ENCODE measurements at regions not wholly inside any gene's neighbourhood (a gene's known extent, or its start where the extent isn't known, plus 50 kb on each side); places are given as distances from the start of the nearest gene placed in this dataset.

GRCh38 chr5:128774605-128775004, 190.7 kb upstream of the SLC27A6 start:
- DNase-seq (no peak), ATAC-seq (no peak)

GRCh38 chr5:128775558-128775957, 189.7 kb upstream of the SLC27A6 start:
- ATAC-seq (no peak), DNase-seq (no peak)
- intact Hi-C loops (cut with DNase I) = no loop called here

More at GRCh38 chr5:128774605-128775004, 190.7 kb upstream of the SLC27A6 start:
- intact Hi-C loops (cut with DNase I) = no loop called here

DNA sequence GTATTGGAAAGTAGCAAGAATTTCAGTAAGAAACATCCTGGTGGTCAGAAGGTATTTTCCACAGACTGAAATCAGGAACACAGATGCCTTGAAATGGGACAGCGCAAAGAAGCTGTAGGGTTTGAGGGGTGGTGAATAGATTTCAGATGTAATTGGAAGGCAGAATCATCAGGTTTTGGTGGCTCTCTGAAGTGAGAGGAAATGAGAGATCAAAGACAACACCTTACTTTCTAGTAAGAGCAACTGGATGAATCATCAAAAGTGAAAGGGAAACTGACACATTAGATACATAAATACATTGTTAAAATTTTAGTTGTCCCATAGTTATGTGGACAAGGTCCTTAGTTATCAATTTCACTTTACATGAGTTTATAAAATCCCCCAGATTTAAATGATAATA, 188.2 kb upstream of the SLC27A6 start:
- ATAC-seq (no peak), DNase-seq (no peak)
- intact Hi-C loops (cut with DNase I) = no loop called here

DNA sequence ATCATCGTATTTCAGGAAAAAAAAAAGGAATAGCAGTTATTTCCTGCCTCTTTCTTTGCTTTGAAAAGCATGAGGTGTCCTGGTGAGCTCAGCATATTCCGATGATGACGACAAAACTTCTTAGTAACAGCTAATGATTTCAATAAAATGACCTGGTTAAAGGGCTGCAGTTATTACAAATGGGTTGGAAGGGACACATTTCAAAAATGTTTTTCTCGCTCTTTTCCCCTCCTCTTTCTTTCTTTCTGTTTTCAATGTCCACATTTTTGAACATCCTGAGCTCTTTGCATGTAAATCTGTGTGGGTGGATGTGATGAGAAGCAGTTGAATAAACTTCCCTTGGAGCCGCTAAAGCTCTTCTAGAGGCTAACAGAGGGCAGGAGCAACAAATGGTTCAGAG, 186.8 kb upstream of the SLC27A6 start:
- ATAC-seq = no peak
- intact Hi-C loops (cut with DNase I) = no loop called here
- DNase-seq = no peak

DNA sequence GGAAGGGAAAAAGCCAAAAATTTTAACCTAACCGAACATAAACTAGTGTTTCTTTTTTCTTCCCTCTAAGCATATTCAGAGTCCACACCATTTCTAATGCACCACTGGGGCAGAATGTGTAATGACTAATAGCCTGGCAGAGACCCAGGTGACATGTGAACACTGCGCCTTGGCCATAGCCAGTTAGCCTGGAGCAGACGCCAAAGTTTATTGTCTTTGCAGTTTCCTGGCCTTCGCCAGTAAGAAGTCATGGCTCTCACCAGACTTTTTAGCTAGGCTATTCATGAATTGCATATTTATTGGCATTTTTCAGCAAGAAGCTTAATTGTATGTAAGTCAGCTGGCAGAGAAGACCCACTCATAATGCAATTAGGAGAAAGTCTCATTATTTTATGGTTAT, 182.8 kb upstream of the SLC27A6 start:
- intact Hi-C loops (cut with DNase I) = no loop called here
- ATAC-seq (peak; percentile 88 to 98), DNase-seq (peak; percentile 67)

DNA sequence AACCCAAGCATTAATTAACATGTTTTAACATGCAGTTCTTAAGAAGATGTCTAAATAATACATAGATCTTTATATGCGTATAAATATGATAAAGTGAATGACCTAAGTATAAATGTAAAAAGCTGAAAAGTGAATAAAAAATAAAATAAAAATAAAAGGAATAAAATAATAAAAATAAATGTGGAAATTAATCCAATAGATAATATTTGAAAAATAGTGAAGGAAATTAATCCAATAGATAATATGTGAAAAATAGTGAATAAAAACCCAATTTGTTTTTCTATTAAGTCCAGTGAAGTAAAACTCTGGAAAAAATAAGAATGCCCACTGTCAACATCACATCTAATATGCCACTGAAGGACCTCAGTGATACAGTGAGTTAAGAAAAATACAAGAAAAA, 180.6 kb upstream of the SLC27A6 start:
- no peak for ATAC-seq
- no peak for DNase-seq
- intact Hi-C loops (cut with DNase I) = no loop called here

DNA sequence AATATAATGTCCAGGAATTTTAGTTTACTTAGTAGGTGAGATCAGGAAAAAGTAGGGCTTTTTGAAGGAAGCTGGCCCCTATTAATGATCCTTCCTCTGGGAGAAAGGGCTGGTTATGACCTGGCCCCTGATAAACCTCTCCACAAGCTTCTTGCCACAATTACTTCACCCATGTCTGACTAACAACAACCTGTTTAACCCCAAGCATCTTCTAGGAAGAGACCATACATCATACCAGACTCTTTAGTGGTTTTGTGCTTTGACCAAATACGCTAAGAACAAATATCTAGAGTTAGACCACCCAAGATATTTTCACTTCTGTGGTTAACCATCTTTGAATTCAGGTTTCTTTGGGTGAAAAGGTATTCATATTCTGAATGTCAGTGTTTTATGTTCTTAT, 174.0 kb upstream of the SLC27A6 start:
- intact Hi-C loops (cut with DNase I) = no loop called here
- DNase-seq (no peak), ATAC-seq (no peak)

GRCh38 chr5:128796506-128796905, 168.8 kb upstream of the SLC27A6 start:
- ATAC-seq (no peak), DNase-seq (no peak)
- intact Hi-C loops (cut with DNase I) = no loop called here

- no peak for DNase-seq
- no peak for ATAC-seq
- intact Hi-C loops (cut with DNase I) = no loop called here
These were observed 166.4 kb upstream of the SLC27A6 start for GRCh38 chr5:128798871-128799270.

DNA sequence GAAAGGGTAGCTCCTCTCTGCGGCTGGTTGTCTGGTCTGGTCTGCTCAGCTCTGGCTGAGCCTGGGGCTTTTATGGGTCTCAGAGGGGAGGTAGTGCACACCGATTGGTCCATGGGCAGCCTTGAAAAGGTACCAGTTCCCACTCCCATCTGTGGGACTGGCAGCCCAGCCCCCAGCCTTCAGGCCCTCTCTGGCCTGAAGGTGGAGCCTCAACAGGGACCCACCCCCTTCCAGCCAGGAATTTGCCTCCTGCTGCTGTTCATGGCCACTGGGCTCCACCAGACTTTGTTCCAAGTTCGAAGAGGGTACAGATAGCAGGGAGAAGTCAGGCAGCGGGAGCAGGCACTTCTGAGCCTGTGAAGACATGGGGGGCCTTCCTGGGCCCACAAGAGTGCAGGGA, 165.3 kb upstream of the SLC27A6 start:
- intact Hi-C loops (cut with DNase I) = no loop called here
- no peak for DNase-seq
- no peak for ATAC-seq

GRCh38 chr5:128800377-128800776, 164.9 kb upstream of the SLC27A6 start:
- DNase-seq (no peak), ATAC-seq (no peak)

GRCh38 chr5:128813317-128814070, 151.8 kb upstream of the SLC27A6 start:
- intact Hi-C loops (cut with DNase I) = no loop called here
- ATAC-seq (no peak), DNase-seq (no peak)

More at GRCh38 chr5:128800377-128800776, 164.9 kb upstream of the SLC27A6 start:
- intact Hi-C loops (cut with DNase I) = no loop called here

DNA sequence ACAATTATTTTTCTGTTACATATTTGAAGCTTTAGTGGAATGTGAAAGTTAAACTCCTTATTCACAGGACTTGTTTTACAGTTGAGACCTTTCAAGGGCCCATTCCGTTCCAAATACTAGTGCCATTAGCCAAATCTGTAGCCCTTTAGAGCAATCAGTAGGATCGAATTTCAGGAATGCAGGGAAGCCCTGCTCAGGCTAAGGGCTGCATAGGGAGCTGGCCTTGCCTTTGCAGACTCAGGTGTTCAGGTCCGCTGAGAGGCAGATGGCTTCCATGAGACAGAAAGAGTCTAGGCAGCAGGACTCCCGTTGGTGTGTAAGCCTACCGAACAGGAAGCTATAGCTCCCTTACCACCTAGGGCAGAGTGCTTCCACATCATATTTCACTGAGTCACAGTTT, 150.1 kb upstream of the SLC27A6 start:
- no peak for ATAC-seq
- DNase-seq = no peak
- intact Hi-C loops (cut with DNase I) = no loop called here

- intact Hi-C loops (cut with DNase I) = no loop called here
- ATAC-seq = no peak
These were observed 139.5 kb upstream of the SLC27A6 start for GRCh38 chr5:128825826-128826225.

GRCh38 chr5:128826275-128826674, 139.0 kb upstream of the SLC27A6 start:
- ATAC-seq (no peak), DNase-seq (no peak)
- intact Hi-C loops (cut with DNase I) = no loop called here

More at GRCh38 chr5:128825826-128826225, 139.5 kb upstream of the SLC27A6 start:
- DNase-seq = no peak

- no peak for DNase-seq
- intact Hi-C loops (cut with DNase I) = loop anchor here in 1 of 2 donors (5.0 kb wide), 1 partner anchor 624 kb away; no protein-coding TSS in a partner anchor
- no peak for ATAC-seq
These were observed 128.7 kb upstream of the SLC27A6 start for GRCh38 chr5:128836571-128836970.

DNA sequence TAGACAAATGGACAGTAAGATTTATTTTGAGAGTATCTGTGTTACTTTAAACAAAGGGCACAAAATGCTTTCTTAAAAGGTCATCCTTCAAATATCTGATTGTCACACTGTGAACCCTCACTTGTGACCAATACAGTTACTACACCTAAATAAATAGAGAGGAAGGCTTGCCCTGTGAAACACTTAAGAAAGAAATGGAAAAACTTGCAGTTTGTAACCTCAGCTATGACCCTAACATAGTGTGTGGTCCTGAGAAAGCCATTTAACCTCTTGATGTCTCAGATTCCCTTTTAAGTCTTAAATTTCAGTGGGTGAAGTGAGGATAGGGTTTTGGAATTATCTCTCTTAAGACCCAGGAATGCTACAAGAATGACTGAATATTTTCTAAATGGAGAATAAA, 126.7 kb upstream of the SLC27A6 start:
- no peak for DNase-seq
- ATAC-seq = no peak
- intact Hi-C loops (cut with DNase I) = loop anchor here in 1 of 2 donors (5.0 kb wide), 1 partner anchor 626 kb away; no protein-coding TSS in a partner anchor

- DNase-seq = no peak
- intact Hi-C loops (cut with DNase I) = loop anchor here in 1 of 2 donors (5.0 kb wide), 1 partner anchor 175 kb away; no protein-coding TSS in a partner anchor
- ATAC-seq = no peak
These were observed 123.0 kb upstream of the SLC27A6 start for GRCh38 chr5:128842241-128842640.

- DNase-seq = no peak
- intact Hi-C loops (cut with DNase I) = loop anchor here in 1 of 2 donors (5.0 kb wide), 1 partner anchor 177 kb away; no protein-coding TSS in a partner anchor
- ATAC-seq = no peak
These were observed 120.8 kb upstream of the SLC27A6 start for GRCh38 chr5:128844354-128844923.

DNA sequence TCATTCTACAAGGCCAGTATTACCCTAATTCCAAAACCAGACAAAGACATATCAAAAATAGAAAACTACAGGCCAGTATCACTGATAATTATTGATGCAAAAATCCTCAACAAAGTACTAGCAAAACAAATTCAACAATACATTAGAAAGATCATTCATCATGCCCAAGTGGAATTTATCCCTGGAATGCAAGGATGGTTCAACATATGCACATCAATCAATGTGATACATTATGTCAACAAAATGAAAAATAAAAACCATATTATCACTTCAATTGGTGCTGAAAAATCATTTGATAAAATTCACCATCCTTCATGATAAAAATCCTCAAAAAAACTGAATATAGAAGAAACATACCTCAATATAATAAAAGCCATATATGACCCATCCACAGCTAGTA, 115.2 kb upstream of the SLC27A6 start:
- no peak for ATAC-seq
- DNase-seq = no peak
- intact Hi-C loops (cut with DNase I) = no loop called here

- no peak for DNase-seq
- ATAC-seq = no peak
- intact Hi-C loops (cut with DNase I) = no loop called here
These were observed 110.4 kb upstream of the SLC27A6 start for GRCh38 chr5:128854931-128855330.
